GM21526 (cell line): ENCODE measurements at regions not wholly inside any gene's neighbourhood (a gene's known extent, or its start where the extent isn't known, plus 50 kb on each side); places are given as distances from the start of the nearest gene placed in this dataset.
"Not testable (repeated sequence)": the region's sequence is repeated elsewhere in the genome, so short reads cannot be mapped to it uniquely, and the experiment has no call there.

Experiments
- ATAC-seq: cut with Tn5 transposase; IDR thresholded peaks from one replicate; pipeline ENCODE4 v1.9.1; 2021; ENCODE audit warnings: moderate library complexity; ENCODE audit not compliant: unreplicated experiment, low FRiP score

DNA sequence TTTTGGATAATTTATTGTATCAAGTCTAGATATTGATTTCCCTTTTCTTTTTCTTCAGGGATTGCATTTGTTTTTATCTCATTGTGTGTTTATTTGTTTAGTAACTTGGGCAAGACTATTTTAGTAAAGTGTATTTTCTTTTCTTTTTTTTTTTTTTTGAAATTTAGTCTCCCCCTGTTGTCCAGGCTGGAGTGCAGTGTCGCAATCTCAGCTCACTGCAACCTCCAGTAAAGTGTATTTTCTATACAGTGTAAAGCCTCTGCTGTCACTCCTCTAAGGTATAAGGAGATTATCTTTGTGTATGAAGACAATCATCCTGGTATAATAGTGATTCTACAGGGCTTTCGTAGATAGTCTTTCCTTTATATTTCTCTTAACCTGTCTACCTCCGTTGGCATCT, 2546.0 kb downstream of the PCDH9 start:
- ATAC-seq = no peak

DNA sequence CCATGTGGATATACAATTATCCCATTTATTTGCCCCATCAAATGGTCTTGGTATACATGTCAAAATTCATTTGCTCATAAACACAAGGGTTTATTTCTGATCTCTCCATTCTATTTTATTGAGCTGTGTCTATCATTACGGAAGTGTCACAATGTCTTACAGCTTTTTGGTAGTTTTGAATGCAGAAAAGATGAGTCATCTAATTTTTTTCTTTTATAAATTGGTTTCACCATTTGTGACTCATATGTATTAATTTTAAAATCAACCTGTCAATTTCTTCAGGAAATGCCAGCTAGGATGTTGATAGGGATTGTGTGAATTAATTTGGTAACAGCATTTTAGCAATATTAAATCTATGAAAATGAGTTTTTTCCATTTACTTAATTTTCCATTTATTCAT, 2549.4 kb downstream of the PCDH9 start:
- no peak for ATAC-seq

DNA sequence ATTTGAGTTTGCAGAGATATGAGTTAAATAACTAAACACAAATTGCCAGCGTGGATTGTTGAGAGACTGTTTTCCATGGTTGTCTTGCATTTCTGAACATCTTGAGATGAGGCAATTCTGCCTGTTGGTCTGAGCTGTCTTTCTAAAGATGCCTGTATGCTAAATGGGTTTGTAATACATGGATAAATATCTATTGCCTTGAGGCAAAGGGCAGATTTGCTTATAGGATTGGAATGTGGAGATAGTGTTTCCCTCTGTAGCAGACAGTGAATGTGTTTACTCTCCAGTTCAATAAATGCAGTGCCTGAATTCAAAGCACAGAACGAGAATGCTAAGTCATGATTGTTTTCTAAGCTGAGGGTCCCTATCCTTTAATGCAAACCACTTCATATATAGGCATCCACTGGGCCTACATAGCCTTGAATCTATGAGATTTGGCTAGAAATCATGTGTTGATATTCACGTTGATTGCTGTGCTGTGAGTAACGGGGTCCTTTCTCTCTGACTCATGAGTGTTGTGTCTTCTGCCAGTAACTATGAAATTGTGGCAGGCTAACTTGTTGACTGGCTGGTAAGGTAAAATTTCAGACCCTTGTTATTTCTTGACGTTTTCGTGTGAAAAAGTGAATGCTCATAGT, 2554.8 kb downstream of the PCDH9 start:
- ATAC-seq = no peak

DNA sequence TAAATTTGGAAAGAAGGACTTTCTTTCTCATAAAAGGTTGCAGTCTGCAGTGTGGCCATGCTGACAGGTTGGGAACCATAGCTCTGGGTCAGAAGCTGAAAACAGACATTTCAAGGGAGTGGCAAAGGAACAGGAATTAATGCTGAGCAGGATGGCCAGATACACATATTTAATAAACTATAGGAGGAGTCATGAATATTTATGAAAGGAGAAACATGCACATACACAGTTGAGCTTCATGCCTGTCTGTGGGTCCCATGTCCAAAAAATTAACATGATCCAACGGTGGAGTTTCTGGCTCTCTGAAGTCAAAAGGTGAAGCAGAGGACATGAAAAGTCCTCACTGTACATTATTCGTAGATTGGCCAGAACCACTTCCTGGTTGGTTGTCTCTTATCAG, 2556.0 kb downstream of the PCDH9 start:
- ATAC-seq = no peak

DNA sequence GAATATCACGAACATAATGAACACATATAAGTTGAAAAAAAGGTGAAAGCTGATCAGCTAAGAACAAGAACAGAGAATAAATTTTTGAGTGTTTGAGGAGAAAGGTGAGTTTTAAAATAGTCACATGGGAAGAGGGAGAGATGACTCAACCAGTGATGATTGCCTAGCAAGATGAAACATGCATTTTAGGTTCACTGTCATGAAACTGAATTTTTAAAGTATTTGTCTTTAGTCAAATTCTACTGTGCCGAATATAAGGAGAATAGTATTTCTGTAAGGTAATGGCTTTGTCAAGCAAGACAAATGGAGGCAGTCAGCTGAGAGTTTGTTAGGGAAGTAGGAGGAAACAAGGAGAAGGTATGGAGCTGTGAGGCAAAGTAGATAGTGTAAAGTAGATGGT, 2557.4 kb downstream of the PCDH9 start:
- ATAC-seq = no peak

DNA sequence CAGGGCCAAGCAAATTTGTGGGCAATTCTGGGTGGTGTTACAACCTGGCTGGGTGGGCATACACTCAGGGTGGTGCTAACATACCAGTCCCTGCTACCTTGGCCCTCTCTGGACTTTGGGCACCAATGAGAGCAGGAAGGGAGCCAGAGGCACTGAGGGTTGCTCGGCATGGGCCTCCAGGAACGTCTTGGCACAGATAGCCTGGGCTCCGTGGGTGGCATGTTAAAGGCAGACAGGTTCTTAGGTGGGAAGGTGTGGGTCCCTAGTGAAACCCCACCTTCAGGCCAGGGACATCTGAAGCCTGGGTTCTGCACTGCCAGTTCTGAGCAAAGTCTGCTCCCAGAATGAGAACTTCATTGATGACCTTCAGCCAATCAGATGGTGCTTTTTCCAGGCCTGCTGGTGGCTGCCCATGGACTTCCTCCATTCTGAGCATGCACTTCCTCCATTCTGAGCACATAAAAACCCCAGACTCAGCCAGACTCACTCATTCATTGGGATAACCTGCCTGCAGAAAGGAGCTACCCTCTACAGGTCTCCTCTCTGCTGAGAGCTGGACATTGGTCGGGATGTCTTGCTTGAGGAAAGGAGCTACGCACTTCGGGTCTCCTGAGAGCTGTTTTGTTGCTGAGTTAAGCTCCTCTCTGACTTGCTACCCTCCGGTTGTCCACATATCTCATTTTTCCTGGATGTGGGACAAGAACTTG, 2567.1 kb downstream of the PCDH9 start:
- no peak for ATAC-seq

DNA sequence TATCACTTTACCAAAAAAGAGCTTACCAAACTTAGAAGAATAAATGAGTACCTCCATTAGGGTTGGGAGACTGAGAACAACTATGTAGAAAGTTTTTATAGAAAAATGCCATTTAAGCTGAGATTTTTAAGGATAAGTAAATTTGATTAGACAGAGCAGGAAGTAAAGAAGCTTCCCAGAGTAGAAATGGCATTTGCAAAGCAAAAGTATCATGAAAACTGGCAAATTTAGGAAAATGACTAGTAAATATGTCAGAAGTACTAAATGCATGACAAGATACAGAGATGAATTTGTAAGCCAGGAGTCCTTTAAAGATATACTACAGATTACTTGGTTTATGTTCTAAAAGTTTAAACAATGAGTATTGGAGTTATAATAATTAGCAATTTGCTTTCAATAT, 2581.8 kb downstream of the PCDH9 start:
- ATAC-seq = no peak

DNA sequence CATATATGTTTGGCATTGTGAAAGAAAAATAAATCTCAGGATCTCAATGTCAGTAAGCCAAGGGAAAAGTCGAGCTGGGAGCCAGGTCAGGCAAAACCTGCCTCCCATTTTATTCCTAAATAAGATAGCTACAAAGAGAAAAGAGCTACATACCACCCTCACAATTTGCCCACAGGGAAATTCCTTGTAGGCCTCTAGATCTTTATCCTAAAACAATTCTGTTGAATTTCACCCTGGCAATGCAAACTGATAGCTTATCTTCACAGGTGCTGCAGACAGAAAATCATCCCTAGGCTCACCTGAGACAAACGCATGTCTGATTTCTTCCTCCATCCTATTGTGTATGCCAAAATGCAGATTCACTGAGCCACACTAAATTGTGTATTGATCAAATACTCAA, 2587.1 kb downstream of the PCDH9 start:
- ATAC-seq = no peak

DNA sequence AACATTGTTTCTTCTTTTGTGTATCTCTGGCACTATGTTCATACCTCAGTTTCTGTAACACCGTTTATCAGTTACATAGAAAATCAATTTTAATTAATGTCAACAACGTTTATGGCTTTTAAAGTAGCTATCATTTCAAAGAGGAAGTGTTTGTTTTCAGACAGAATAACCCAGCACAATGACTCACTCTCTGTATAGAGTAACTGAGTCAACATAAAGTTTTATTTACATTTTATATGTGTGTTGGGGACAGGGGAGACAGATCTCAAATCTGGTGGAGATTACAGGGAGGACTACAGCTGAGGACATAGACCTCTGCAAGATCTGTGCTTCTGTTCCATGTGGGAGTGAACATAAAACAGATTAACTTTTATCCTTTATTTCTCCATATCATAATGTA, 2590.1 kb downstream of the PCDH9 start:
- ATAC-seq = no peak

DNA sequence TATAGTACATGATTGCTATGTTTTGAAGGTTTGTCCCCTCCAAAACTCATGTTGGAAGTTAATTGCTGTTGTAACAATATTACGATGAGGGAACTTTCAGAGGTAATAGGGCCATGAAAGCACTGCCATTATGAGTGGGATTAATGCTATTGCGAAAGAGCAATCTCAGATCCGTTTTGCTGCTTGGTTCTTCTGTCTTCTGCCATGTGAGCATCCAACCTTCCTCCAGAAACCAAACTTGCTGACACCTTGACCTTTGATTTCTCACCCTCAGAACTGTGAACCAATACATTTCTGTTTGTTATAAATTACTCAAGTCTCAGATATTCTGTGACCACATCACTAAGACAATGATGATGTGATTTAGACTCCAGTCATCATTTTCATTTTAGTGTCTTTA, 2590.9 kb downstream of the PCDH9 start:
- ATAC-seq = no peak

DNA sequence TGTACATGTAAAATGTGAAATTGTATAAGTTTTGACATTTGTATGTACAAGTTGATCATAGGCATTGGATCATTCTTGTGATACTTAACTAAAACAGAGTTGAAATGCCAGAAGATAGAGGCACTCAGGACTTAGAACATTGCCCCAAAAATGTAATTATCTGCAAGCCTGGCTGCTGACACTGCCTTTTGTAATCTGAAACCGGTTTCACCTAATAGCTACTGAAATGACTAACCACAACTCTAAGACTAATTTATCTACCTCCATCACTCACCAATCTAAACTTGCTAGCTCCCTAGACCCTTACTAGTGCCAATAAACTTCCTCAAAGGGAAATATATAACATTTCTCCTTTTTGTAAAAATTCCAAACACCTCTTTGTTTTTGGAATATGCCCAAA, 2596.2 kb downstream of the PCDH9 start:
- no peak for ATAC-seq

DNA sequence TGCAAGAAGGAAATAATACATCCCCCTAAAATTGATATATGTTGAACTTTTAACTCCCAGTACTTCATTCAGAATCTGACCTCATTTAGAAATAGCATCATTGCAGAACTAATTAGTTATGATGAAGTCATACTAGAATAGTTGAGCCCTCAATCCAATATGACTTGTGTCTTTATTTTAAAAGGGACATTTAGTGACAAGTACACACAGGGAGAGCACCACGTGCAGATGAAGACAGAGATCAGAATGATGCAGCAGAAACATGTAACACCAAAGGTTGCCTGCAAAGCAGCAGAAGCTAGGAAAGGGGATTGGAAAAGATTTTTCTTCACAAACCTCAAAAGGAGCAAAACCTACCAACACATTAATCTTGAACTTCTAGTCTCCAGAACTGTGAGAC, 2602.5 kb downstream of the PCDH9 start:
- no peak for ATAC-seq

DNA sequence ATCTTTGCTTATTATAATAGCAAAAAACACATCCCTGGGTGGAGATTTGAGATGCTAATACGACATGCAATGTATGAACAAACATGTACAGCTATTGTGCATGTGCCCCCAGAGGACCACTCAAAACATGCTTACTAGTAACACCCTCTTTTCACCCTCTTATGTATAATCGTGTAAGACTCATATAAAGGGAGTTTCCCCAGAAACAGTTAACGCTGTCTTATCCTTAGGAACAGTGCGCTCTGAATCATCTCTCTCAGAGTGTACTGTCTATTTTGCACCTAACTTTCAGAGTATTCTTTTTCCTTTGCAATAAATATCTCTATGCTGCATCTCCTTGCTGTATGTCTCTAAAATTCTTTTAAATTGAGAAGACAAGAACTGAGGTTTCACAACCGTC, 2604.0 kb downstream of the PCDH9 start:
- ATAC-seq = no peak

DNA sequence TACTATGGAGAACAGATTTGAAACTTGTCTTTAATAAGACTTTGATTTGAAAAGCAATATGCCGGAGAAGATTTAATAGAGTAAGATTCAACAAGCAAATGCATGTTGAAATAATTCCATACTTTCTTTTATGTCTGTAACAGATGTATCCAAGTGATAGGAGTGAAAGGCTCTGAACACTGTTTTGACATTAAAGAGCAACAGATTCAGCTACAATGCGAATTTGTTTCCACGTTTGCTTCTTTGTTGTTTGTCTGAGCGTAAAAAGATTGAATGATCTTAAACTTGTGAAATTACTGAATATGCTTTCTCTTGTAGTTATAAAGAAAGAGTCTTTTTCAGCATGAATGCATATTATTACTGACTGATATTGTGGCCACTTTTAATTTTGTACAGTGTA, 2612.9 kb downstream of the PCDH9 start:
- ATAC-seq = no peak

DNA sequence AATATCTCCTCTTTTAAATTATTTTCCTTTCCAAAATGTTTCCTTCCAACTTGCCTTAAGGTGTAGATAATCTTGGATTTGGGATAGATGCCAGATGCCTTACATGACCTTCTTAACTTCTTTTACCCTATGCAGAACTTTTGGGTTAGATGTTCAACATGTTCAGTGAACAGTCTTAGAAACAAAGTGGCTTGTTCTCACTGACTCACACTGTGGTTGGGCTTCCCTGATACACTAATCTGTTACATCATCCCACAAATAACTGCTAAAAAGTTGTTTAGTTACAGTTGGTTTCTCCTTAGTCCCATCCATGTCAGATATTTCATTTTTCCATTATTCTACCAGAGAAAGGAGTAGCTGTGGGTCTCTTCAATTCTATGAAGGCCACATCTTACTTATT, 2638.2 kb downstream of the PCDH9 start:
- no peak for ATAC-seq

DNA sequence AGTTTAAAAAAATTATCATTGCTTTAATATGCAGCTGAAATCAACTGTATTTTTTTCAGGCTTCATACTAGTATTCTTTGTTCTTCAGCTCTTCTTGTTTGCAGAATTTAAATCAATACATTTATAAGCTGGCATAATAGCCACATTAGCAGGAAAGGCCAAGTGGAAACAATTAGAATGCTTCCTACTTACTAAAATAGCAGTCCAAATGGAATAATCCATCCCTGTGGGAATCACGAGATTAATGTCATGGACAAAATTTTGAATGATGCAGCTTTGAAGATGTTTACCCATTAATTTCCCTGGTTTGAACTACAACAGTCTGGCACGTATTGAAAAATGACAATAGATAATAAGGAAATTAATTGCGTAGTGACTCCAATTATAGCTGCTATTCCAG, 2650.8 kb downstream of the PCDH9 start:
- ATAC-seq = no peak

DNA sequence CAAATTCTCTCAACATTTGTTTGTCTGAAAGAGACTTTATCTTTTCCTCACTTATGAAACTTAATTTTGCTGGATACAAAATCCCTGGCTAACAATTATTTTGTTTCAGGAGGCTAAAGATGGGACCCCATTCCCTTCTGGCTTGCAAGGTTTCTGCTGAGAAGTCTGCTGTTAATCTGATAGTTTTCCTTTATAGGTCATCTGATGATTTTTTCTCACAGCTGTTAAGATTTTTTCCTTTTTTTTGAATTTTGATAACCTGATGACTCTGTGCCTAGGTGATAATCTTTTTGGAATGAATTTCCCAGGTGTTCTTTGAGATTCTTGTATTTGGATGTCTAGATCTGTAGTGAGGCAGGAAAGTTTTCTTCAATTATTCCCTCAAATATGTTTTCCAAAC, 2661.4 kb downstream of the PCDH9 start:
- no peak for ATAC-seq

DNA sequence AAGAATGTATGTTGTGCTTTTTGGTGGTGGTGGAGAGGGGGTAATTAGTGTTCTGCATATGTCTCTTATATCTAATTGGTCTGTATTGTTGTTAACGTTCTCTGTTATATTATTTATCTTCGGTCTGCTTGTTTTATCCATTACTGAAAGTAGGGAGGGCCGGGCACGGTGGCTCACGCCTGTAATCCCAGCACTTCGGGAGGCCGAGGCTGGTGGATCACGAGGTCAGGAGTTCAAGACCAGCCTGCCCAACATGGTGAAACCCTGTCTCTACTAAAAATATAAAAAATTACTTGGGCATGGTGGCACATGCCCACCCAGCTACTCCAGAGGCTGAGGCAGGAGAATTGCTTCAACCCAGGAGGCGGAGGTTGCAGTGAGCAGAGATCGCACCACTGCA, 2672.1 kb downstream of the PCDH9 start:
- not testable (repeated sequence) for ATAC-seq

DNA sequence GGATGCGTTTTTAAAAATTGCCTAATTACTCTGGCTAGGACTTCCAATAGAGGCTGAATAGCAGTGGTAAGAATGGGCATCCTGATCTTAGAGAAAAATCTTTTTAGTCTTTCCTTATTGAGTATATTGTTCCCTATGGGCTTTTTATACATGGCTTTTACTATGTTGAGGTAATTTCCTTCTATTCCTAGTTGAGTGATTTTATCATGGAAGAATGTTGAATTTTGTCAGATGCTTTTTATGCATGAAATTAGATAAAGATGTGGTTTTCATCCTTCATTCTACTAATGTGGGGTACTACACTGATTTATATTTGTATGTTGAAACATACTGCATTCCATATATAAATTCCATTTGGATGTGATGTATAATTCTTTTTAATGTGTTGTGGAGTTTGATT, 2673.8 kb downstream of the PCDH9 start:
- ATAC-seq = no peak

DNA sequence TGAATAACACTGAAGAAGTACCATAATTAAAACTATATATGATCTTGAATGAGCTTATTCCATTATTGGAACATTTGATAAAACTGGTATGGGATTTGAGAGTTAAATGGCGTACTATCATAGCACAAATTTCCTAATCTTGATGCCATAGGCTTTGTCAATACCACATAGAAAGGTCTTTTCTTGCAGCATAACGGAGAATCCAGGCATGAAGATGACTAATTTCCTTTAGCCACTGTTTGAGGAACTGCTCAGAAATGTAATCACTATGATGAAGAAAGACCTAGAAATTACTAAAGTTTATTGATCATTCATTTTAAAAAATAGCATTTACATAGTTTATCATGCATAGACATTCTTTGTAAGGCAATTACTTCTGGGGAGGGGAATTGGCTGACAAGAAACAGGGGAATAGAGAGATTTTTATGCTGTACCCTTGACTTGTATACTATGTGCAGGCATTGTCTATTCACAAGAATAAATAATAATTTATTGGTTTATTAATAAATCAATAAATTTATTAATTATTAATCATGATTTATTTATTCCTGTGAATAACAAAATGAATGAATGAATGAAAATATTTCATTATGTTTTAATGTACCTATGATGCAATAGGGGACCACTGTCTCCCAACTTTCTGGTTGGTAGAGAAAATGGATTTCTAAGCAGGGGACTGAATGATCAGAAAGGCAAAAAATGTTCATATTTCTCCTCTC, 2676.6 kb downstream of the PCDH9 start:
- ATAC-seq = no peak

DNA sequence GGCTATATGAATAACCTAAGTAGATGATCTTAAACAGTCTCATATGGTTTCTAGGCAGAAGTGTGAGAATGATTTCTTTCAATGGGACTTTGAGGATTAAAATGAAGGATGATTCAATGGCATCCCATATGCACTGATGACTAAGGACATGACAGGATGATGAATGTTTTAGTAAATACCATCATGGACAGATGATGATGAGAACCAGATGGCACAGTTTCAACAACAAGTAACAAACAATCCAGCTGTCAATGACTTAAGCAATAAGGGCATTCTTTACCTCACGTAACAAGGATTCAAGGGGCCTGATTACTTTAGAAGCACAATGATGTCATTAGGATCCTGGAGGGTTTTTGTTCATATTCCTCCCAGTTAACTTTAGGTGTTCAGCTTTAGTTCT, 2678.4 kb downstream of the PCDH9 start:
- no peak for ATAC-seq

DNA sequence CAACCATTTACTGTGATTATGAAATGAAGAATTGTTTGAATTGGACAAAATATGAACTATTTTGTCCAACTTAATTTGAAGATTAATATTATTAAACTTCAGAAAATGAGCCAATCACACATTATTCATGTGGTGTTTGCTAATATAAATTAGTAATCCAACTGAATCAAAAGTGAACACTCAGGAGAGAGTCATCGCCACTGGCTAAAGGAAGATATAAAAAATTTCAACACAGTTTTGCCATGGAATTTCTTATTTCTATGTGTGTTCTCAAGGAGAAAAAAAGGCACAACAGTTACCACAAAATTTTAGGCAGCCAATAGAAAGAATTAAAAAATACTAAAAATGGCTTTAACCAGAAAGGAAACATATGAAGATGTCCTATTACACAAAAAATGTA, 2683.8 kb downstream of the PCDH9 start:
- ATAC-seq = no peak
